Retinal pigment epithelial cell (primary cell): ENCODE measurements at regions not wholly inside any gene's neighbourhood (a gene's known extent, or its start where the extent isn't known, plus 50 kb on each side); places are given as distances from the start of the nearest gene placed in this dataset.

Source experiments
- DNase-seq: peaks from one replicate; pipeline ENCODE4 v3.0.0-alpha.2; 2010; ENCODE audit warnings: low read depth
- H3K4me3 ChIP-seq: 2 replicates; pipeline ENCODE4 v1.5.1; 2011; ENCODE audit warnings: mild to moderate bottlenecking, low read length, control low read depth, moderate library complexity
- CTCF ChIP-seq: conservative IDR thresholded peaks from 2 replicates; pipeline ENCODE4 v1.5.1; 2011; ENCODE audit warnings: low read depth, low read length, control low read depth, inconsistent platforms

GRCh38 chr18:34077599-34077998, 147.1 kb downstream of the NOL4 start:
- peak; percentile 26 for TF ChIP-seq CTCF
- DNase-seq, result no peak
- H3K4me3 ChIP-seq, result no peak overlapping the region

- no peak for TF ChIP-seq CTCF
- H3K4me3 ChIP-seq, result no peak overlapping the region
- DNase-seq, result no peak
These were observed 148.5 kb downstream of the NOL4 start for GRCh38 chr18:34075963-34076860.

GRCh38 chr18:34061226-34061625, 163.5 kb downstream of the NOL4 start:
- no peak for TF ChIP-seq CTCF
- H3K4me3 ChIP-seq, result no peak overlapping the region
- no peak for DNase-seq

- no peak for TF ChIP-seq CTCF
- H3K4me3 ChIP-seq, result no peak overlapping the region
- no peak for DNase-seq
These were observed 169.5 kb downstream of the NOL4 start for GRCh38 chr18:34055227-34055626.

GRCh38 chr18:34050661-34051060, 174.1 kb downstream of the NOL4 start:
- H3K4me3 ChIP-seq, result no peak overlapping the region
- TF ChIP-seq CTCF, result no peak
- no peak for DNase-seq

GRCh38 chr18:34049511-34049910, 175.2 kb downstream of the NOL4 start:
- H3K4me3 ChIP-seq, result no peak overlapping the region
- TF ChIP-seq CTCF, result no peak
- DNase-seq, result no peak

GRCh38 chr18:34048423-34048822, 176.3 kb downstream of the NOL4 start:
- H3K4me3 ChIP-seq, result no peak overlapping the region
- no peak for TF ChIP-seq CTCF
- no peak for DNase-seq
